ENCODE measurements at regions not wholly inside any gene's neighbourhood (a gene's known extent, or its start where the extent isn't known, plus 50 kb on each side); places are given as distances from the start of the nearest gene placed in this dataset.

- TF ChIP-seq, protein P1, sequence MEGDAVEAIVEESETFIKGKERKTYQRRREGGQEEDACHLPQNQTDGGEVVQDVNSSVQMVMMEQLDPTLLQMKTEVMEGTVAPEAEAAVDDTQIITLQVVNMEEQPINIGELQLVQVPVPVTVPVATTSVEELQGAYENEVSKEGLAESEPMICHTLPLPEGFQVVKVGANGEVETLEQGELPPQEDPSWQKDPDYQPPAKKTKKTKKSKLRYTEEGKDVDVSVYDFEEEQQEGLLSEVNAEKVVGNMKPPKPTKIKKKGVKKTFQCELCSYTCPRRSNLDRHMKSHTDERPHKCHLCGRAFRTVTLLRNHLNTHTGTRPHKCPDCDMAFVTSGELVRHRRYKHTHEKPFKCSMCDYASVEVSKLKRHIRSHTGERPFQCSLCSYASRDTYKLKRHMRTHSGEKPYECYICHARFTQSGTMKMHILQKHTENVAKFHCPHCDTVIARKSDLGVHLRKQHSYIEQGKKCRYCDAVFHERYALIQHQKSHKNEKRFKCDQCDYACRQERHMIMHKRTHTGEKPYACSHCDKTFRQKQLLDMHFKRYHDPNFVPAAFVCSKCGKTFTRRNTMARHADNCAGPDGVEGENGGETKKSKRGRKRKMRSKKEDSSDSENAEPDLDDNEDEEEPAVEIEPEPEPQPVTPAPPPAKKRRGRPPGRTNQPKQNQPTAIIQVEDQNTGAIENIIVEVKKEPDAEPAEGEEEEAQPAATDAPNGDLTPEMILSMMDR (IDR thresholded peaks at IDR 0.05; ENCODE audit: borderline replicate concordance, extremely low read depth, low read length, poor library complexity, severe bottlenecking) = no peak
- no peak for TF ChIP-seq EZH2 (IDR thresholded peaks at IDR 0.05; ENCODE audit: borderline replicate concordance, low read depth, low read length, severe bottlenecking)
These were observed 176.3 kb upstream of the BMPER start for GRCh38 chr7:33728873-33729551.
